ENCODE measurements at regions not wholly inside any gene's neighbourhood (a gene's known extent, or its start where the extent isn't known, plus 50 kb on each side); places are given as distances from the start of the nearest gene placed in this dataset.

GRCh38 chr1:175840787-175841186 is 97.4 kb upstream of the TNR start:
- DNase-seq = no peak
- Mint-ChIP-seq H3K36me3 (ENCODE audit: low read depth) (no peaks in the 10 kb centered on the region), H3K27me3 (ENCODE audit: insufficient read depth) (peaks cover 5% of the 10 kb centered on the region; the same call in 1 of the 2 replicates), H3K27ac (no peak overlapping the region), H3K9me3 (no peaks in the 10 kb centered on the region), H3K4me1 (ENCODE audit: low read depth) (no peaks in the 10 kb centered on the region; the same call in 1 of the 2 replicates), H3K4me3 (no peak overlapping the region)
- no peak for TF ChIP-seq CTCF (IDR thresholded peaks at IDR 0.05)

GRCh38 chr1:175839779-175840669 is 96.6 kb upstream of the TNR start:
- Mint-ChIP-seq H3K27ac (no peak overlapping the region), H3K36me3 (ENCODE audit: low read depth) (no peaks in the 10 kb centered on the region), H3K9me3 (no peaks in the 10 kb centered on the region; the same call in 1 of the 2 replicates), H3K4me3 (peak overlapping the region; percentile 29; the same call in 1 of the 2 replicates), H3K4me1 (ENCODE audit: low read depth) (no peaks in the 10 kb centered on the region; the same call in 1 of the 2 replicates), H3K27me3 (ENCODE audit: insufficient read depth) (peaks cover 5% of the 10 kb centered on the region; the same call in 1 of the 2 replicates)
- TF ChIP-seq CTCF (IDR thresholded peaks at IDR 0.05) = no peak
- DNase-seq = no peak

DNA sequence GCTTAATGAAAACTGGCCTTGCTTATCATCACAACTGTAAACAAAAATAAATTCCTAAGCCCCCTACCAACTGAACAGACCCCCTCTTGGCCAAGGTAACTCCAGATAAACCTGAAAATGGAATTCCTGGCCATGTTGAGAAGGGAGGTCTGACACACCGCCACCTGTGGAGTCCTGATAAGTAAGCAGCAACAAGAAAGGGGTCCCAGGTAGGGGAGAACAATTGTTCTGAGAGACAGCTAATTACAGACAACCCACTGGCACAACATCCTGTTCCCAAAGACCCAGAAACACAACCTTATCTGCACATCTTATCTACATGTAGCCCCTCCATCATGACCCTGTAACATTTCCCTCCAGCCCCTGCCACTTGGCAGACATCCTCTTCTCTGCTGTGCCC is 91.2 kb upstream of the TNR start:
- Mint-ChIP-seq H3K27ac (no peak overlapping the region), H3K4me1 (ENCODE audit: low read depth) (no peaks in the 10 kb centered on the region; the same call in 1 of the 2 replicates), H3K4me3 (no peak overlapping the region), H3K9me3 (peaks cover 10% of the 10 kb centered on the region), H3K27me3 (ENCODE audit: insufficient read depth) (no peaks in the 10 kb centered on the region; the same call in 1 of the 2 replicates), H3K36me3 (ENCODE audit: low read depth) (no peaks in the 10 kb centered on the region)
- no peak for DNase-seq
- no peak for TF ChIP-seq CTCF (IDR thresholded peaks at IDR 0.05)

DNA sequence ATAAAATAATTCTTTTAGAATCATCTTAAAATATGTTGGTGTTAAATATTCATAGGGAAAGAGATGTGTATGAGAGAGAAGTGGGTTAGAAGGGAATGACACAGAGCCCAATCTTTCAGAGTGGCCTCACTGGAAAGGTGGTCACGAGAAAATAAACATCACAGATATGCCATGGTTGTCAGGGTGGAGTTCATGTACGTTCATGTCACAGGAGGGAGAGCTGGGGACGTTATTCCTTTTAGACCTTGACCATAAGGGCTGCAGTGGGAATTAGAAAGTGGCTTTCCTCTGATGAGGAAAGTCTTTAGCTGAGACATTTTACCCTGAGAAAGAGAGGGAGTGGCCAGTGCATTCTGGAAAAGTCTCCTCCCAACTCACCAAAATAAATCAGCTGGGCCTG is 90.6 kb upstream of the TNR start:
- DNase-seq = no peak
- Mint-ChIP-seq H3K36me3 (ENCODE audit: low read depth) (no peaks in the 10 kb centered on the region), H3K27ac (no peak overlapping the region), H3K27me3 (ENCODE audit: insufficient read depth) (no peaks in the 10 kb centered on the region; the same call in 1 of the 2 replicates), H3K4me1 (ENCODE audit: low read depth) (no peaks in the 10 kb centered on the region), H3K4me3 (no peak overlapping the region), H3K9me3 (peaks cover 10% of the 10 kb centered on the region)
- TF ChIP-seq CTCF (IDR thresholded peaks at IDR 0.05) = no peak

GRCh38 chr1:175833502-175833901 is 90.1 kb upstream of the TNR start:
- DNase-seq = no peak
- no peaks in the 10 kb centered on the region for H3K4me1 Mint-ChIP-seq (ENCODE audit: low read depth)
- no peak for TF ChIP-seq CTCF (IDR thresholded peaks at IDR 0.05)

More at GRCh38 chr1:175833502-175833901, 90.1 kb upstream of the TNR start:
- Mint-ChIP-seq H3K27ac (no peak overlapping the region), H3K9me3 (peaks cover 10% of the 10 kb centered on the region), H3K36me3 (ENCODE audit: low read depth) (no peaks in the 10 kb centered on the region), H3K27me3 (ENCODE audit: insufficient read depth) (no peaks in the 10 kb centered on the region; the same call in 1 of the 2 replicates), H3K4me3 (no peak overlapping the region)
